H1 (cell line): ENCODE measurements at regions not wholly inside any gene's neighbourhood (a gene's known extent, or its start where the extent isn't known, plus 50 kb on each side); places are given as distances from the start of the nearest gene placed in this dataset.
"Not testable (repeated sequence)": the region's sequence is repeated elsewhere in the genome, so short reads cannot be mapped to it uniquely, and the experiment has no call there.

Experiments used
- CTCF ChIA-PET: fragments of 300-600 bp; sonication (Branson Sonifier 250); formaldehyde crosslinking; loops from one replicate; lab custom pipeline; 2021; ENCODE audit not compliant: partially characterized antibody; lab: Charles Lee
- POLR2A ChIA-PET: fragments of 300-600 bp; sonication (Branson Sonifier 250); formaldehyde crosslinking; loops from one replicate; lab custom pipeline; 2021; ENCODE audit warnings: inconsistent platforms; ENCODE audit not compliant: partially characterized antibody; lab: Charles Lee
- DNase-seq, 2 experiments: peaks; one replicate each; pipeline versions ENCODE4 v3.0.0 to v3.0.0-alpha.2; 2010 to 2022; ENCODE audit warnings: low spot score in 2 of 2, low read depth in 1 of 2, mixed read lengths in 1 of 2
- FAIRE-seq: peaks from 2 replicates; lab custom pipeline; 2011; peaks lifted over from hg19 to GRCh38; lab: Jason Lieb, UNC
- H2AFZ ChIP-seq: 2 replicates; pipeline ENCODE4 v1.8.1; 2012; ENCODE audit warnings: low read length, inconsistent platforms
- H2AK5ac ChIP-seq: 2 replicates; pipeline ENCODE4 v1.6.1; 2013; ENCODE audit warnings: low read depth, low read length
- H2BK120ac ChIP-seq: replicated peaks from 2 replicates; pipeline ENCODE3; 2013; ENCODE audit warnings: low read depth, low read length, inconsistent platforms
- H2BK12ac ChIP-seq: 2 replicates; pipeline ENCODE4 v1.6.1; 2013; ENCODE audit warnings: low read depth, low read length
- H2BK15ac ChIP-seq: 2 replicates; pipeline ENCODE4 v1.6.1; 2013; ENCODE audit warnings: low read length
- H2BK20ac ChIP-seq: 2 replicates; pipeline ENCODE4 v1.6.1; 2013; ENCODE audit warnings: low read length
- H2BK5ac ChIP-seq: 2 replicates; pipeline ENCODE4 v1.6.1; 2013; ENCODE audit warnings: low read depth, low read length
- H3K14ac ChIP-seq: 2 replicates; pipeline ENCODE4 v1.6.1; 2013; ENCODE audit warnings: inconsistent platforms; ENCODE audit not compliant: insufficient read length
- H3K18ac ChIP-seq: 2 replicates; pipeline ENCODE4 v1.6.1; 2013; ENCODE audit warnings: low read length; ENCODE audit errors: extremely low read depth
- H3K23ac ChIP-seq: 2 replicates; pipeline ENCODE4 v1.6.1; 2013; ENCODE audit warnings: inconsistent platforms; ENCODE audit not compliant: insufficient read length
- H3K23me2 ChIP-seq: 2 replicates; pipeline ENCODE4 v1.6.1; 2013; ENCODE audit warnings: low read depth, low read length
- H3K27ac ChIP-seq: 2 replicates; pipeline ENCODE4 v1.6.1; 2011; ENCODE audit warnings: low read depth, low read length, inconsistent platforms
- H3K27me3 ChIP-seq, 4 experiments: replicated peaks in 1 of 4; 1 replicate in 1 of 4; 2 replicates in 3 of 4; pipeline versions ENCODE4 v1.6.1 to v1.8.1; 2011 to 2013; ENCODE audit warnings: low read length in 3 of 4, mild to moderate bottlenecking in 3 of 4, inconsistent platforms in 2 of 4, mixed read lengths in 2 of 4, moderate library complexity in 1 of 4; ENCODE audit not compliant: control insufficient read depth in 3 of 4, insufficient read depth in 3 of 4; ENCODE audit errors: extremely low read depth in 1 of 4
- H3K36me3 ChIP-seq, 4 experiments: 2 replicates each; pipeline versions ENCODE4 v1.6.1 to v1.8.1; 2011 to 2013; ENCODE audit warnings: mild to moderate bottlenecking in 4 of 4, low read length in 3 of 4, moderate library complexity in 2 of 4, control low read depth in 1 of 4, inconsistent platforms in 1 of 4; ENCODE audit not compliant: insufficient read depth in 4 of 4, control insufficient read depth in 2 of 4
- H3K4ac ChIP-seq: replicated peaks from 2 replicates; pipeline ENCODE3; 2013; ENCODE audit warnings: low read length, low read depth, mixed read lengths, inconsistent platforms; ENCODE audit not compliant: insufficient read length
- H3K4me1 ChIP-seq, 4 experiments: replicated peaks in 1 of 4; 1 replicate in 1 of 4; 2 replicates in 3 of 4; pipeline versions ENCODE4 v1.6.1 to v1.8.1; 2011 to 2013; ENCODE audit warnings: low read length in 3 of 4, inconsistent platforms in 2 of 4, mixed read lengths in 1 of 4; ENCODE audit not compliant: insufficient read depth in 4 of 4, control insufficient read depth in 3 of 4
- H3K4me2 ChIP-seq, 2 experiments: 2 replicates each; pipeline versions ENCODE4 v1.6.1 to v1.8.1; 2011 to 2013; ENCODE audit warnings: low read depth in 2 of 2, low read length in 2 of 2, control low read depth in 1 of 2, inconsistent platforms in 1 of 2, mild to moderate bottlenecking in 1 of 2; ENCODE audit not compliant: insufficient read depth in 1 of 2
- H3K4me3 ChIP-seq, 4 experiments: fragments of 200-600, 300-600 bp in 1 of 4; sonication (generic), shearing (Covaris generic), sonication (Bioruptor Twin) in 1 of 4; 2 replicates each; pipeline versions ENCODE4 v1.5.1 to v1.8.1; 2011 to 2016; ENCODE audit warnings: low read length in 4 of 4, low read depth in 3 of 4, control low read depth in 2 of 4, inconsistent platforms in 2 of 4, mild to moderate bottlenecking in 2 of 4, mixed read lengths in 1 of 4, moderate library complexity in 1 of 4; ENCODE audit not compliant: insufficient read depth in 2 of 4; ENCODE audit errors: extremely low read depth in 1 of 4
- H3K56ac ChIP-seq: replicated peaks from 2 replicates; pipeline ENCODE3; 2013; ENCODE audit warnings: low read depth, mild to moderate bottlenecking, mixed read lengths, low read length, inconsistent platforms; ENCODE audit not compliant: insufficient read length
- H3K79me1 ChIP-seq: 2 replicates; pipeline ENCODE4 v1.6.1; 2013; ENCODE audit warnings: low read depth, low read length, control low read depth
- H3K79me2 ChIP-seq, 2 experiments: 2 replicates each; pipeline versions ENCODE4 v1.6.1 to v1.8.1; 2012 to 2013; ENCODE audit warnings: low read length in 2 of 2, mild to moderate bottlenecking in 2 of 2, inconsistent platforms in 1 of 2; ENCODE audit not compliant: insufficient read depth in 2 of 2, control insufficient read depth in 1 of 2
- H3K9ac ChIP-seq, 4 experiments: replicated peaks in 1 of 4; 1 replicate in 1 of 4; 2 replicates in 3 of 4; pipeline versions ENCODE4 v1.6.1 to v1.8.1; 2011 to 2013; ENCODE audit warnings: low read depth in 3 of 4, low read length in 3 of 4, control low read depth in 2 of 4, mild to moderate bottlenecking in 2 of 4, moderate library complexity in 2 of 4, inconsistent platforms in 1 of 4; ENCODE audit errors: extremely low read depth in 1 of 4
- H3K9me3 ChIP-seq, 2 experiments: 2 replicates each; pipeline versions ENCODE4 v1.6.1 to v1.8.1; 2012 to 2013; ENCODE audit warnings: mild to moderate bottlenecking in 2 of 2, moderate library complexity in 2 of 2, control low read depth in 1 of 2, inconsistent platforms in 1 of 2, low read depth in 1 of 2, low read length in 1 of 2, mixed read lengths in 1 of 2; ENCODE audit not compliant: insufficient read depth in 2 of 2
- H4K20me1 ChIP-seq, 2 experiments: replicated peaks in 1 of 2; 2 replicates each; pipeline versions ENCODE3 to v1.8.1; 2011 to 2013; ENCODE audit warnings: inconsistent platforms in 2 of 2, low read length in 2 of 2, mild to moderate bottlenecking in 1 of 2; ENCODE audit not compliant: insufficient read depth in 2 of 2, control insufficient read depth in 1 of 2
- H4K5ac ChIP-seq: 2 replicates; pipeline ENCODE4 v1.6.1; 2013; ENCODE audit warnings: low read length, low read depth, mixed read lengths, inconsistent platforms; ENCODE audit not compliant: insufficient read length
- H4K8ac ChIP-seq: 2 replicates; pipeline ENCODE4 v1.8.0; 2013; ENCODE audit warnings: mild to moderate bottlenecking, moderate library complexity, low read length, inconsistent platforms; ENCODE audit not compliant: insufficient read depth; ENCODE audit errors: extremely low read depth
- H4K91ac ChIP-seq: replicated peaks from 2 replicates; pipeline ENCODE3; 2013; ENCODE audit warnings: low read length, mixed read lengths, inconsistent platforms; ENCODE audit not compliant: insufficient read length
- WGBS, 2 experiments: shearing (Covaris generic) in 1 of 2; methylation state at CpG; one replicate each; pipeline versions ENCODE4 v1.1.6 to v1.1.7; 2013 to 2015; ENCODE audit warnings: low lambda C conversion rate in 2 of 2, mixed read lengths in 2 of 2, inconsistent platforms in 1 of 2, low coverage in 1 of 2, missing lambda C conversion rate in 1 of 2; ENCODE audit not compliant: insufficient replicate concordance in 2 of 2, insufficient coverage in 1 of 2, insufficient read length in 1 of 2; ENCODE audit errors: extremely low coverage in 1 of 2, missing lambda C conversion rate in 1 of 2; 5-methylcytosine and 5-hydroxymethylcytosine counted together

DNA sequence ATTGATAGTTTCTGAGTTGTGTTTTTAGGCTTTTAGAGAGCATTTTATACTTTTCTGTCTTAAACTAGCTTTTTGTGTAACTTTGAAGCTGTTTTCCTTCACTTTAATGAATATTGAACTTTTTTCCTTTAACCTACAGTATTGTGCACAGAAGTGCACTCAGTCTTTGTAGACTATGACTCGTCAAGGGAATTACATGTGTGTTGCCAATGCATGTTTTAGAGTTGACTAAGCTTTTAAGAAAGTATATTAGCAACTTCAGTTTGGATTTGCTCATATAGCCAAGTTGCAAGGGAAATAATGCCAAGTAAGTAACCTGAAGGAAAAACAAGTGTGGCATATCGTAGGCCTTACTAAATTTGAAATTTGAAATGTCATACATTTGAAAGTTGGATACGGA lies 55.0 kb upstream of the PARP4 start:
- H4K8ac ChIP-seq, H2BK120ac ChIP-seq, H3K14ac ChIP-seq, H2AFZ ChIP-seq, H3K4ac ChIP-seq, H3K23me2 ChIP-seq, H3K18ac ChIP-seq, H3K23ac ChIP-seq, H3K9me3 ChIP-seq, H2BK12ac ChIP-seq, FAIRE-seq, H3K4me3 ChIP-seq, DNase-seq, H2BK20ac ChIP-seq, H3K27me3 ChIP-seq, POLR2A ChIA-PET, H3K79me1 ChIP-seq, H3K4me2 ChIP-seq, H3K79me2 ChIP-seq, H3K36me3 ChIP-seq, H4K91ac ChIP-seq, H4K20me1 ChIP-seq, H3K56ac ChIP-seq, H3K4me1 ChIP-seq, H2BK5ac ChIP-seq, H3K9ac ChIP-seq, H3K27ac ChIP-seq, H2BK15ac ChIP-seq, H2AK5ac ChIP-seq, H4K5ac ChIP-seq: not testable (repeated sequence)
- CTCF ChIA-PET = interaction anchor here (0.7 kb wide), 1 partner anchor 678 kb away, joined by 3 read pairs; no protein-coding TSS in a partner anchor
- WGBS, 2 experiments = 88% methylated on average over 3 of the region's 3 CpGs; no CpG with 5 or more reads in 1 of the 2 experiments
